ENCODE measurements at regions not wholly inside any gene's neighbourhood (a gene's known extent, or its start where the extent isn't known, plus 50 kb on each side); places are given as distances from the start of the nearest gene placed in this dataset.

- TF ChIP-seq EZH2phosphoT487 (IDR thresholded peaks at IDR 0.05; ENCODE audit: low read length), result no peak
- TF ChIP-seq CTCF (IDR thresholded peaks at IDR 0.05; ENCODE audit: low read length), result no peak
- TF ChIP-seq EZH2 (optimal IDR thresholded peaks at IDR 0.05; ENCODE audit: low read depth, low read length), result no peak
Observed at GRCh38 chr2:19763731-19764130, 138.1 kb downstream of the TTC32 start.

Data from MM.1S (cell line).